ENCODE measurements at regions not wholly inside any gene's neighbourhood (a gene's known extent, or its start where the extent isn't known, plus 50 kb on each side); places are given as distances from the start of the nearest gene placed in this dataset.

- Mint-ChIP-seq H3K4me3 (no peak overlapping the region), H3K9me3 (peaks cover 5% of the 10 kb centered on the region), H3K4me1 (ENCODE audit: low read depth) (no peaks in the 10 kb centered on the region), H3K27me3 (no peaks in the 10 kb centered on the region), H3K27ac (no peak overlapping the region), H3K36me3 (ENCODE audit: low read depth) (no peaks in the 10 kb centered on the region)
- no peak for TF ChIP-seq CTCF (IDR thresholded peaks at IDR 0.05)
- no peak for ATAC-seq
- intact Hi-C loops (cut with micrococcal nuclease): no loop called here
- no peak for DNase-seq
- POLR2A ChIA-PET: no interaction called here
- CTCF ChIA-PET: no interaction called here
Observed at GRCh38 chr7:109772161-109772560, 1202.5 kb downstream of the DNAJB9 start.

- no peak overlapping the region for H3K27ac Mint-ChIP-seq
- TF ChIP-seq CTCF (IDR thresholded peaks at IDR 0.05): no peak
Observed at GRCh38 chr7:109782806-109783205, 1213.1 kb downstream of the DNAJB9 start.

GRCh38 chr7:109806548-109806947 lies 1236.9 kb downstream of the DNAJB9 start:
- H3K36me3 Mint-ChIP-seq (ENCODE audit: low read depth): no peaks in the 10 kb centered on the region
- POLR2A ChIA-PET: no interaction called here
- intact Hi-C loops (cut with micrococcal nuclease): no loop called here
- CTCF ChIA-PET: no interaction called here
- no peaks in the 10 kb centered on the region for H3K27me3 Mint-ChIP-seq
- DNase-seq: no peak
- no peak overlapping the region for H3K27ac Mint-ChIP-seq
- H3K4me1 Mint-ChIP-seq (ENCODE audit: low read depth): no peaks in the 10 kb centered on the region
- H3K4me3 Mint-ChIP-seq: no peak overlapping the region
- H3K9me3 Mint-ChIP-seq: no peaks in the 10 kb centered on the region
- no peak for ATAC-seq
- TF ChIP-seq CTCF (IDR thresholded peaks at IDR 0.05): no peak

More at GRCh38 chr7:109782806-109783205, 1213.1 kb downstream of the DNAJB9 start:
- no peaks in the 10 kb centered on the region for H3K27me3 Mint-ChIP-seq
- H3K4me1 Mint-ChIP-seq (ENCODE audit: low read depth): no peaks in the 10 kb centered on the region
- H3K9me3 Mint-ChIP-seq: peaks cover 4% of the 10 kb centered on the region
- intact Hi-C loops (cut with micrococcal nuclease): no loop called here
- DNase-seq: no peak
- H3K4me3 Mint-ChIP-seq: no peak overlapping the region
- POLR2A ChIA-PET: no interaction called here
- ATAC-seq: no peak
- H3K36me3 Mint-ChIP-seq (ENCODE audit: low read depth): no peaks in the 10 kb centered on the region
- CTCF ChIA-PET: no interaction called here

GRCh38 chr7:109821156-109821555 lies 1251.5 kb downstream of the DNAJB9 start:
- Mint-ChIP-seq H3K4me3 (no peak overlapping the region), H3K27ac (no peak overlapping the region), H3K27me3 (peaks cover 1% of the 10 kb centered on the region), H3K36me3 (ENCODE audit: low read depth) (no peaks in the 10 kb centered on the region), H3K4me1 (ENCODE audit: low read depth) (no peaks in the 10 kb centered on the region), H3K9me3 (peaks cover 8% of the 10 kb centered on the region)
- POLR2A ChIA-PET: no interaction called here
- CTCF ChIA-PET: no interaction called here
- no peak for ATAC-seq
- DNase-seq: no peak
- intact Hi-C loops (cut with micrococcal nuclease): no loop called here
- TF ChIP-seq CTCF (IDR thresholded peaks at IDR 0.05): no peak

GRCh38 chr7:109834851-109835250 lies 1256.1 kb upstream of the LRRN3 start:
- Mint-ChIP-seq H3K27me3 (peaks cover 5% of the 10 kb centered on the region), H3K27ac (no peak overlapping the region), H3K9me3 (no peaks in the 10 kb centered on the region), H3K4me1 (ENCODE audit: low read depth) (no peaks in the 10 kb centered on the region), H3K4me3 (no peak overlapping the region), H3K36me3 (ENCODE audit: low read depth) (no peaks in the 10 kb centered on the region)
- intact Hi-C loops (cut with micrococcal nuclease): no loop called here
- TF ChIP-seq CTCF (IDR thresholded peaks at IDR 0.05): no peak
- ATAC-seq (no peak), DNase-seq (no peak)
- ChIA-PET POLR2A (no interaction called here), CTCF (no interaction called here)

Measured in activated CD8-positive, alpha-beta T cell treated with anti-CD3 and anti-CD28 coated beads for 36 hours (primary cell).